OCI-LY1 (cell line): ENCODE measurements at regions not wholly inside any gene's neighbourhood (a gene's known extent, or its start where the extent isn't known, plus 50 kb on each side); places are given as distances from the start of the nearest gene placed in this dataset.

Source experiments
- EZH2 ChIP-seq: fragments of 200-600 bp; sonication (generic), shearing (Covaris generic); IDR thresholded peaks from 2 replicates; pipeline ENCODE4 v1.8.0; 2017; ENCODE audit warnings: borderline replicate concordance, mixed run types, mild to moderate bottlenecking, antibody characterized with exemption, low read length, moderate library complexity, mixed read lengths
- TF ChIP-seq, protein P1 (sequence below): fragments of 200-600 bp; sonication (generic), shearing (Covaris generic); IDR thresholded peaks from 2 replicates; pipeline ENCODE4 v1.5.1; 2017; ENCODE audit warnings: mild to moderate bottlenecking, antibody characterized with exemption, low read length, moderate library complexity, mixed read lengths

DNA sequence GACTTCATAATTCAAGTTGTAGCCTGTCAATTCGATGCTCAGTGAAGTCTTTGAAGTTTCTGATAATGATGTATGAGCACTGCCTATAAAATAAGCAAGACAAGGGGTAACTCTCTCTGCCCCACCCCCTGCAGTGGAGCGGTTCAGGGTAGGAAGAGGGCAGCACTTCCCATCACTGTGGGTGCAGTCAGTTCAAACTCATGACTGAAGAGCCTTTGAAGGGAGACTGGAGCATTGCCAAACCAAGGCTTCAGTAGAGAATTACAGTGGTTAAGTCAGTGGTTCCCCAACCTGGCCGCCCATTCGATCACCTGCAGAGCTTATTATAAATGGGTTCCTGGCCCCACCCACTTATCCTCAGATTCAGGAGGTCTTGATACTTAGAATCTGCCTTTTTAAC is 190.6 kb downstream of the SHQ1 start:
- TF ChIP-seq, protein P1, sequence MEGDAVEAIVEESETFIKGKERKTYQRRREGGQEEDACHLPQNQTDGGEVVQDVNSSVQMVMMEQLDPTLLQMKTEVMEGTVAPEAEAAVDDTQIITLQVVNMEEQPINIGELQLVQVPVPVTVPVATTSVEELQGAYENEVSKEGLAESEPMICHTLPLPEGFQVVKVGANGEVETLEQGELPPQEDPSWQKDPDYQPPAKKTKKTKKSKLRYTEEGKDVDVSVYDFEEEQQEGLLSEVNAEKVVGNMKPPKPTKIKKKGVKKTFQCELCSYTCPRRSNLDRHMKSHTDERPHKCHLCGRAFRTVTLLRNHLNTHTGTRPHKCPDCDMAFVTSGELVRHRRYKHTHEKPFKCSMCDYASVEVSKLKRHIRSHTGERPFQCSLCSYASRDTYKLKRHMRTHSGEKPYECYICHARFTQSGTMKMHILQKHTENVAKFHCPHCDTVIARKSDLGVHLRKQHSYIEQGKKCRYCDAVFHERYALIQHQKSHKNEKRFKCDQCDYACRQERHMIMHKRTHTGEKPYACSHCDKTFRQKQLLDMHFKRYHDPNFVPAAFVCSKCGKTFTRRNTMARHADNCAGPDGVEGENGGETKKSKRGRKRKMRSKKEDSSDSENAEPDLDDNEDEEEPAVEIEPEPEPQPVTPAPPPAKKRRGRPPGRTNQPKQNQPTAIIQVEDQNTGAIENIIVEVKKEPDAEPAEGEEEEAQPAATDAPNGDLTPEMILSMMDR, result no peak
- TF ChIP-seq EZH2, result no peak
